Fibroblast of lung (primary cell): ENCODE measurements at regions not wholly inside any gene's neighbourhood (a gene's known extent, or its start where the extent isn't known, plus 50 kb on each side); places are given as distances from the start of the nearest gene placed in this dataset.

Experiments
- DNase-seq, 2 donors: peaks; one replicate each; pipeline versions ENCODE4 v3.0.0 to v3.0.0-alpha.2; 2010; ENCODE audit warnings: low read depth in 2 of 2
- H2AFZ ChIP-seq: 2 replicates; pipeline ENCODE4 v1.5.1; 2012; ENCODE audit warnings: low read length, control low read depth, inconsistent platforms
- H3K27ac ChIP-seq: 2 replicates; pipeline ENCODE4 v1.5.1; 2011; ENCODE audit warnings: low read length, control low read depth; ENCODE audit not compliant: insufficient read depth
- H3K27me3 ChIP-seq: 2 replicates; pipeline ENCODE4 v1.5.1; 2011; ENCODE audit warnings: mild to moderate bottlenecking, low read length; ENCODE audit not compliant: control insufficient read depth, insufficient read depth
- H3K36me3 ChIP-seq: 2 replicates; pipeline ENCODE4 v1.5.1; 2011; ENCODE audit warnings: low read length; ENCODE audit not compliant: control insufficient read depth, insufficient read depth
- H3K4me1 ChIP-seq: 2 replicates; pipeline ENCODE4 v1.5.1; 2011; ENCODE audit warnings: low read length; ENCODE audit not compliant: control insufficient read depth, insufficient read depth; ENCODE audit errors: extremely low read depth
- H3K4me2 ChIP-seq: 2 replicates; pipeline ENCODE4 v1.5.1; 2011; ENCODE audit warnings: low read length, control low read depth; ENCODE audit not compliant: insufficient read depth; ENCODE audit errors: extremely low read depth
- H3K4me3 ChIP-seq, 4 experiments: fragments of 200-600 bp in 1 of 4; sonication (generic) in 1 of 4; replicated peaks in 1 of 4; 2 replicates each; pipeline ENCODE4 v1.5.1; 2011 to 2016; ENCODE audit warnings: low read length in 4 of 4, low read depth in 3 of 4, mild to moderate bottlenecking in 3 of 4, control low read depth in 2 of 4, inconsistent platforms in 1 of 4, mixed read lengths in 1 of 4; ENCODE audit not compliant: insufficient read depth in 1 of 4; ENCODE audit errors: control extremely low read depth in 1 of 4
- H3K79me2 ChIP-seq: 2 replicates; pipeline ENCODE4 v1.5.1; 2012; ENCODE audit warnings: mild to moderate bottlenecking, low read length, inconsistent platforms; ENCODE audit not compliant: control insufficient read depth, insufficient read depth
- H3K9ac ChIP-seq: 2 replicates; pipeline ENCODE4 v1.5.1; 2011; ENCODE audit warnings: mild to moderate bottlenecking, low read length, control low read depth; ENCODE audit not compliant: insufficient read depth
- H3K9me3 ChIP-seq: 2 replicates; pipeline ENCODE4 v1.5.1; 2012; ENCODE audit warnings: low read depth, low read length; ENCODE audit not compliant: control insufficient read depth, insufficient read depth
- H4K20me1 ChIP-seq: 2 replicates; pipeline ENCODE4 v1.5.1; 2011; ENCODE audit warnings: low read length; ENCODE audit not compliant: control insufficient read depth, insufficient read depth; ENCODE audit errors: extremely low read depth
- CTCF ChIP-seq, 2 donors: IDR thresholded peaks in 1 of 2; conservative IDR thresholded peaks in 1 of 2; 1 replicate in 1 of 2; 2 replicates in 1 of 2; pipeline ENCODE4 v1.5.1; 2011 to 2012; ENCODE audit warnings: low read length in 2 of 2, control low read depth in 1 of 2, inconsistent platforms in 1 of 2, low read depth in 1 of 2, mild to moderate bottlenecking in 1 of 2
- EZH2 ChIP-seq: IDR thresholded peaks from 2 replicates; pipeline ENCODE4 v1.5.1; 2012; ENCODE audit warnings: low read length, control low read depth, mild to moderate bottlenecking; ENCODE audit errors: missing control alignments

GRCh38 chr1:188871164-188871563 is 1606.5 kb downstream of the BRINP3 start:
- no peaks in the 10 kb centered on the region for H3K36me3 ChIP-seq
- no peaks in the 10 kb centered on the region for H3K27me3 ChIP-seq
- no peak overlapping the region for H2AFZ ChIP-seq
- H3K4me1 ChIP-seq: no peaks in the 10 kb centered on the region
- no peak for DNase-seq
- no peak overlapping the region for H3K4me3 ChIP-seq
- no peaks in the 10 kb centered on the region for H3K9me3 ChIP-seq
- no peaks in the 10 kb centered on the region for H4K20me1 ChIP-seq
- H3K79me2 ChIP-seq: no peaks in the 10 kb centered on the region
- no peak overlapping the region for H3K4me2 ChIP-seq
- no peak for TF ChIP-seq EZH2
- TF ChIP-seq CTCF (conservative IDR thresholded peaks at IDR 0.05 in 1 of 2, IDR thresholded peaks at IDR 0.05 in 1 of 2; ENCODE audit: low read depth in 1 of 2, low read length in 2 of 2): no peak
- H3K9ac ChIP-seq: no peak overlapping the region
- no peak overlapping the region for H3K27ac ChIP-seq

- H3K9ac ChIP-seq: no peak overlapping the region
- no peaks in the 10 kb centered on the region for H3K36me3 ChIP-seq
- DNase-seq: peak in 1 of 2 donors; percentile 22
- no peaks in the 10 kb centered on the region for H3K4me1 ChIP-seq
- no peak overlapping the region for H3K4me3 ChIP-seq
- no peak overlapping the region for H3K27ac ChIP-seq
- H4K20me1 ChIP-seq: no peaks in the 10 kb centered on the region
- no peaks in the 10 kb centered on the region for H3K9me3 ChIP-seq
- TF ChIP-seq CTCF (conservative IDR thresholded peaks at IDR 0.05 in 1 of 2, IDR thresholded peaks at IDR 0.05 in 1 of 2; ENCODE audit: low read depth in 1 of 2, low read length in 2 of 2) (no peak), EZH2 (no peak)
- H3K27me3 ChIP-seq: no peaks in the 10 kb centered on the region
- H3K79me2 ChIP-seq: no peaks in the 10 kb centered on the region
- no peak overlapping the region for H2AFZ ChIP-seq
- H3K4me2 ChIP-seq: no peak overlapping the region
Observed at GRCh38 chr1:188872376-188872775, 1605.3 kb downstream of the BRINP3 start.

- no peak for DNase-seq
- Histone ChIP-seq H3K9me3 (no peaks in the 10 kb centered on the region), H3K79me2 (no peaks in the 10 kb centered on the region), H3K4me1 (no peaks in the 10 kb centered on the region), H3K4me3 (no peak overlapping the region), H3K4me2 (no peak overlapping the region), H3K27ac (no peak overlapping the region), H3K27me3 (no peaks in the 10 kb centered on the region), H4K20me1 (no peaks in the 10 kb centered on the region), H3K9ac (no peak overlapping the region), H2AFZ (no peak overlapping the region), H3K36me3 (no peaks in the 10 kb centered on the region)
- no peak for TF ChIP-seq EZH2
- TF ChIP-seq CTCF (conservative IDR thresholded peaks at IDR 0.05 in 1 of 2, IDR thresholded peaks at IDR 0.05 in 1 of 2; ENCODE audit: low read depth in 1 of 2, low read length in 2 of 2): no peak
Observed at GRCh38 chr1:188877668-188878067, 1600.0 kb downstream of the BRINP3 start.
